ENCODE measurements at regions not wholly inside any gene's neighbourhood (a gene's known extent, or its start where the extent isn't known, plus 50 kb on each side); places are given as distances from the start of the nearest gene placed in this dataset.

GRCh38 chr21:43328958-43329691, 97.8 kb downstream of the SIK1 start:
- no peaks in the 10 kb centered on the region for H3K36me3 ChIP-seq
- TF ChIP-seq CTCF (IDR thresholded peaks at IDR 0.05): no peak
- no peak overlapping the region for H3K27ac ChIP-seq
- H3K4me1 ChIP-seq (ENCODE audit: control insufficient read depth in 1 of 2, insufficient read depth in 1 of 2, low read depth in 1 of 2, low read length in 1 of 2): no peaks in the 10 kb centered on the region
- H3K27me3 ChIP-seq: peaks cover 14% of the 10 kb centered on the region
- no peaks in the 10 kb centered on the region for H3K9me3 ChIP-seq
- H3K4me3 ChIP-seq (ENCODE audit: low read depth in 1 of 2, low read length in 1 of 2): no peak overlapping the region

- H3K27me3 ChIP-seq: peaks cover 8% of the 10 kb centered on the region
- H3K27ac ChIP-seq: no peak overlapping the region
- H3K36me3 ChIP-seq: no peaks in the 10 kb centered on the region
- no peak for TF ChIP-seq CTCF (IDR thresholded peaks at IDR 0.05)
- no peaks in the 10 kb centered on the region for H3K4me1 ChIP-seq (ENCODE audit: control insufficient read depth in 1 of 2, insufficient read depth in 1 of 2, low read depth in 1 of 2, low read length in 1 of 2)
- H3K9me3 ChIP-seq: no peaks in the 10 kb centered on the region
- H3K4me3 ChIP-seq (ENCODE audit: low read depth in 1 of 2, low read length in 1 of 2): no peak overlapping the region
These were observed 98.6 kb downstream of the SIK1 start for GRCh38 chr21:43328185-43328957.

GRCh38 chr21:43325968-43326715, 100.8 kb downstream of the SIK1 start:
- no peak for TF ChIP-seq CTCF (IDR thresholded peaks at IDR 0.05)
- Histone ChIP-seq H3K4me1 (ENCODE audit: control insufficient read depth in 1 of 2, insufficient read depth in 1 of 2, low read depth in 1 of 2, low read length in 1 of 2) (no peaks in the 10 kb centered on the region), H3K27ac (no peak overlapping the region), H3K27me3 (no peaks in the 10 kb centered on the region), H3K4me3 (ENCODE audit: low read depth in 1 of 2, low read length in 1 of 2) (no peak overlapping the region), H3K36me3 (no peaks in the 10 kb centered on the region), H3K9me3 (no peaks in the 10 kb centered on the region)

GRCh38 chr21:43325036-43325435, 101.9 kb downstream of the SIK1 start:
- no peaks in the 10 kb centered on the region for H3K4me1 ChIP-seq (ENCODE audit: control insufficient read depth in 1 of 2, insufficient read depth in 1 of 2, low read depth in 1 of 2, low read length in 1 of 2)
- no peaks in the 10 kb centered on the region for H3K36me3 ChIP-seq
- no peak overlapping the region for H3K4me3 ChIP-seq (ENCODE audit: low read depth in 1 of 2, low read length in 1 of 2)
- H3K27ac ChIP-seq: no peak overlapping the region
- H3K27me3 ChIP-seq: no peaks in the 10 kb centered on the region
- no peak for TF ChIP-seq CTCF (IDR thresholded peaks at IDR 0.05)
- no peaks in the 10 kb centered on the region for H3K9me3 ChIP-seq

- Histone ChIP-seq H3K27me3 (no peaks in the 10 kb centered on the region), H3K4me3 (ENCODE audit: low read depth in 1 of 2, low read length in 1 of 2) (no peak overlapping the region), H3K4me1 (ENCODE audit: control insufficient read depth in 1 of 2, insufficient read depth in 1 of 2, low read depth in 1 of 2, low read length in 1 of 2) (no peaks in the 10 kb centered on the region), H3K36me3 (no peaks in the 10 kb centered on the region), H3K9me3 (no peaks in the 10 kb centered on the region), H3K27ac (no peak overlapping the region)
- no peak for TF ChIP-seq CTCF (IDR thresholded peaks at IDR 0.05)
These were observed 102.3 kb downstream of the SIK1 start for GRCh38 chr21:43324596-43324995.

Measured in neutrophil (primary cell).